Iris pigment epithelial cell (primary cell): ENCODE measurements at regions not wholly inside any gene's neighbourhood (a gene's known extent, or its start where the extent isn't known, plus 50 kb on each side); places are given as distances from the start of the nearest gene placed in this dataset.

Experiments
- DNase-seq: peaks from one replicate; pipeline ENCODE4 v3.0.0-alpha.2; 2011; ENCODE audit warnings: low read depth

DNA sequence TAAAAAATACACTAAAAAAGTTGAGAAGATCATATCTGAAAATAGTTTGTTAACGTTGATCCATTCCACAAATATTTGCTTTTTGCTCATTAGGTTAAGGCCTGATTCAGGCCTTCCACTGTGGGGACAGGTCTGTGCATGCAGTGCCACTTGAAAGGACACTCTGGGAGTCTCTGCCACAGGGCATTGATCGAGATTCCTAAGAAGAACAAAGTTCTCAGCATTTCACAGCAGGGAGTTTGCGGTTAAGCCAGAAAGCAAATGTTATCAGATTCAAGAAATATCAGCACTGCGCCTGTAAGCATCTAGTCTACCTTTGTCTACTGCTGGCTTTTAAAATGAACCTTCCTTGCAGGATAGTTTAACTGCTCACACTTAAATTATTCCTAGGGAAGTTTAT is 62.2 kb upstream of the TNIP3 start:
- no peak for DNase-seq

DNA sequence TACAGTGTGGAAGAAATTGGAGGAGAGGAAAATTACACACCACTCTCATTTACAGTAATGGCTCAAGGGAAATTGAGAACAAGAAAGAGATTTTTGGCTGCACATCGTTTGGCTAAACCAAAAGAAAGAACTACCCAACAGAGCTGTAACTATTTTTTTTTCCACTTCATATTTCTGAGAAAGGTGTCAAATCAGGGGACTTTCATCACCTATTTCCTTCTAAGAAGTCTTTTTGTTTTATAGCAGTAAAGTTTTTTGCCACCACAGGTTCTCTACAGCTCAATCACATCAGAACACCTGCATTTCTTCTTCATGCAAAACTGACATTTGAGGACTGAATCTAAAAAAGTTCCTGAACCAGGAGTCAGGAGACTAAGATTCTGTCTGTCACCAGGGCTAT is 57.5 kb upstream of the TNIP3 start:
- no peak for DNase-seq

DNA sequence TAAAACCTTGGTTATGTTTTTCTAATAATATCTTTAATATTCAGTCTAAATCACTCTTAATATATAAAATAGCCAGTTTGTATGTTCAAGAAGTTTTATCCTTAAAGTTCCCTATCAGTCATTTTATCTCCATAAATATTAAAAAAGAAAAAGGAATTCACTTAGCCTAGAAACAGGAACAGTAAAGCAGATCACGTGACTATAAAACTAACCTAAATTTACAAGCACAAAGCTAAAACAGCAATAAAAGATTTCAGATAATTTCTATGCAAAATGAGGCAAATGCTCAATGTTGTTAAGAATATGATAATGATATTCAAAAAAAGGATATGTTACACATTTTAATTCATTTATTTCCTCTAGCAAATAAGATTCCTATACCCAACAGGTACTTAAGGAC is 57.1 kb upstream of the TNIP3 start:
- no peak for DNase-seq

- DNase-seq: no peak
Observed at GRCh38 chr4:121220698-121221097, 56.6 kb upstream of the TNIP3 start.

GRCh38 chr4:121219227-121219626 is 55.1 kb upstream of the TNIP3 start:
- peak; percentile 55 for DNase-seq

DNA sequence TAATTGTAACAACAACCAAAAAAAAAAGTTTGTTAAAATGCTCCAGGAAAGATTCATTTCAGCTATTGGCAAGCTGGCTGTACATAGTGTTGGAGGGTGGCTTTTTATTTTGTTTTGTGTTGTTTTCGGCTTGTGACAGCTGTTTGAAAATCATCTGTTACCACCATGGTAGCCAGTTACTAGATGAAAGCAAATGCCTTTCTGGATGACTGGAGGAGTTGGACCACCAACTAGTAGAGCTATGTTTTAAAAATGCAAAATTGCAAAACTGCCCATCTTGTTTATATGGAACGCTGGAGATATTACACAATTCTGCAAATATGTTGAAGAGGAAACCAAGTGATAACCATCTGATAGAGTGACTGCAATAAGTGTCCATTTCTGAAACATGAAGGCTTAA is 53.2 kb upstream of the TNIP3 start:
- DNase-seq: peak; percentile 90

DNA sequence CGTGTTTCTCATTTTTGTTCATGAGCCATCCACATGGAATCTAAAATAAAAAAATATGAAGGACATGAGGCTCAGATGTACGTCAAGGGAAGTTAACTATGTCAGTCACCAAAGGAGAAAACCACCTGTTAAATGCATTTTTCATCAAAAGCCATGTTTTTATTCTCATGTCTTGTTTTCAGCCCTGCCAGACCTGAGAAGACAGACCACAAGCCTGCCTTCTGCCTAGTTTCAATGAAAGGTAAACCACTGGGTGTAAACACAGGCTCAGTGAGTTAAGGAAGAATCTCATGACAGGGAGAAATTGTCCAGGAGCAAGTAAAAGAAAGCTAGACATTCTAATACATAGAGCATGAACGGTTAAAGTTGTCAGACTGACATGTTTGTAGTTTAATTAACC is 52.3 kb upstream of the TNIP3 start:
- no peak for DNase-seq

- DNase-seq: no peak
Observed at GRCh38 chr4:121213940-121214339, 49.8 kb upstream of the TNIP3 start.
